IMR-90 (cell line): ENCODE measurements at regions not wholly inside any gene's neighbourhood (a gene's known extent, or its start where the extent isn't known, plus 50 kb on each side); places are given as distances from the start of the nearest gene placed in this dataset.

Experiments
- ATAC-seq: fragments of 200-7000 bp; cut with Tn5 transposase; 2 replicates; pipeline ENCODE4 v1.9.1; 2020; ENCODE audit warnings: low read depth, mild to moderate bottlenecking, moderate library complexity
- BruUV-seq: library from RNA; stranded (reverse); fragments of 400-500 nt; replicated peaks from 2 replicates; lab custom pipeline; 2021; lab: Mats Ljungman, UMichigan
- CTCF ChIA-PET: fragments of 300-600 bp; formaldehyde crosslinking; extraction: SDS; loops from one replicate; lab custom pipeline; 2021; ENCODE audit warnings: antibody characterized with exemption; lab: Yijun Ruan, JAX
- POLR2A ChIA-PET: fragments of 300-600 bp; sonication (Branson Sonifier 250); formaldehyde crosslinking; loops from one replicate; lab custom pipeline; 2022; ENCODE audit warnings: antibody characterized with exemption; ENCODE audit not compliant: unreplicated experiment; lab: Charles Lee
- DNase-seq: peaks from one replicate; pipeline ENCODE4 v3.0.0; 2013
- H2AFZ ChIP-seq: replicated peaks from 2 replicates; pipeline ENCODE3; 2013; ENCODE audit warnings: low read length, mild to moderate bottlenecking; ENCODE audit not compliant: poor library complexity
- H2AK5ac ChIP-seq: 2 replicates; pipeline ENCODE4 v1.6.1; 2013; ENCODE audit warnings: low read depth, low read length, inconsistent platforms
- H2AK9ac ChIP-seq: replicated peaks from 2 replicates; pipeline ENCODE3; 2013; ENCODE audit warnings: mild to moderate bottlenecking, low read depth, low read length, moderate library complexity; ENCODE audit not compliant: poor library complexity
- H2BK120ac ChIP-seq: 2 replicates; pipeline ENCODE4 v1.6.1; 2013; ENCODE audit warnings: low read depth, low read length, inconsistent platforms
- H2BK15ac ChIP-seq: 3 replicates; pipeline ENCODE4 v1.6.1; 2013; ENCODE audit warnings: low read depth, low read length, inconsistent platforms
- H2BK20ac ChIP-seq: 2 replicates; pipeline ENCODE4 v1.6.1; 2013; ENCODE audit warnings: low read depth, mild to moderate bottlenecking, inconsistent platforms, low read length, moderate library complexity
- H2BK5ac ChIP-seq: 2 replicates; pipeline ENCODE4 v1.6.1; 2013; ENCODE audit warnings: mild to moderate bottlenecking, low read depth, low read length, inconsistent platforms; ENCODE audit not compliant: poor library complexity, severe bottlenecking
- H3K14ac ChIP-seq: replicated peaks from 2 replicates; pipeline ENCODE4 v1.6.1; 2013; ENCODE audit warnings: low read depth, low read length, inconsistent platforms
- H3K18ac ChIP-seq: 2 replicates; pipeline ENCODE4 v1.6.1; 2013; ENCODE audit warnings: low read depth, low read length, control low read depth
- H3K23ac ChIP-seq: 2 replicates; pipeline ENCODE4 v1.6.1; 2013; ENCODE audit warnings: low read depth, low read length, inconsistent platforms
- H3K27ac ChIP-seq: 2 replicates; pipeline ENCODE4 v1.5.1; 2013; ENCODE audit warnings: mild to moderate bottlenecking, control low read depth, low read length; ENCODE audit not compliant: insufficient read depth
- H3K27me3 ChIP-seq: 2 replicates; pipeline ENCODE4 v1.6.1; 2013; ENCODE audit warnings: low read length; ENCODE audit not compliant: control insufficient read depth, insufficient read depth
- H3K36me3 ChIP-seq: 2 replicates; pipeline ENCODE4 v1.6.1; 2013; ENCODE audit warnings: low read length, mixed read lengths; ENCODE audit not compliant: control insufficient read depth, insufficient read depth
- H3K4ac ChIP-seq: 2 replicates; pipeline ENCODE4 v1.6.1; 2013; ENCODE audit warnings: low read depth, low read length, inconsistent platforms
- H3K4me1 ChIP-seq: 2 replicates; pipeline ENCODE4 v1.6.1; 2013; ENCODE audit warnings: low read length, mixed read lengths; ENCODE audit not compliant: control insufficient read depth, insufficient read depth
- H3K4me2 ChIP-seq: 2 replicates; pipeline ENCODE4 v1.6.1; 2013; ENCODE audit warnings: low read depth, mild to moderate bottlenecking, control low read depth, low read length, moderate library complexity
- H3K4me3 ChIP-seq: 2 replicates; pipeline ENCODE4 v1.5.1; 2013; ENCODE audit warnings: low read depth, mild to moderate bottlenecking, control low read depth, low read length, moderate library complexity; ENCODE audit not compliant: insufficient read depth
- H3K56ac ChIP-seq: 2 replicates; pipeline ENCODE4 v1.6.1; 2013; ENCODE audit warnings: low read length, inconsistent platforms; ENCODE audit not compliant: insufficient read depth; ENCODE audit errors: extremely low read depth
- H3K79me1 ChIP-seq, 2 experiments: 2 replicates each; pipeline ENCODE4 v1.6.1; 2013; ENCODE audit warnings: low read length in 2 of 2, inconsistent platforms in 1 of 2, low read depth in 1 of 2
- H3K9ac ChIP-seq: 2 replicates; pipeline ENCODE4 v1.6.1; 2013; ENCODE audit warnings: low read depth, low read length, control low read depth
- H3K9me1 ChIP-seq: 2 replicates; pipeline ENCODE4 v1.6.1; 2013; ENCODE audit warnings: low read length, inconsistent platforms; ENCODE audit not compliant: insufficient read depth
- H3K9me3 ChIP-seq: 2 replicates; pipeline ENCODE4 v1.6.1; 2013; ENCODE audit warnings: low read length; ENCODE audit not compliant: control insufficient read depth, insufficient read depth
- H4K20me1 ChIP-seq: 2 replicates; pipeline ENCODE4 v1.6.1; 2013; ENCODE audit warnings: low read length, inconsistent platforms; ENCODE audit not compliant: insufficient read depth
- H4K5ac ChIP-seq: 2 replicates; pipeline ENCODE4 v1.6.1; 2013; ENCODE audit warnings: mild to moderate bottlenecking, low read depth, low read length, control low read depth
- H4K8ac ChIP-seq, 2 experiments: 2 replicates each; pipeline ENCODE4 v1.6.1; 2013; ENCODE audit warnings: low read depth in 2 of 2, low read length in 2 of 2, control low read depth in 1 of 2, inconsistent platforms in 1 of 2
- H4K91ac ChIP-seq: 2 replicates; pipeline ENCODE4 v1.6.1; 2013; ENCODE audit warnings: low read depth, low read length, inconsistent platforms; ENCODE audit not compliant: insufficient read depth
- CEBPB ChIP-seq: IDR thresholded peaks from 2 replicates; pipeline ENCODE4 v1.6.1; 2012; ENCODE audit warnings: low read depth, low read length, improper control_type of control experiment
- CHD1 ChIP-seq: IDR thresholded peaks from 2 replicates; pipeline ENCODE4 v1.6.1; 2012; ENCODE audit warnings: low read depth, low read length, improper control_type of control experiment
- FOS ChIP-seq: fragments of 150-350 bp; IDR thresholded peaks from 2 replicates; pipeline ENCODE4 v1.6.1; 2016; ENCODE audit warnings: low read depth, low read length
- MAFK ChIP-seq: IDR thresholded peaks from 2 replicates; pipeline ENCODE4 v1.6.1; 2012; ENCODE audit warnings: low read depth, low read length, improper control_type of control experiment
- MXI1 ChIP-seq: IDR thresholded peaks from 2 replicates; pipeline ENCODE4 v1.6.1; 2012; ENCODE audit warnings: low read depth, mild to moderate bottlenecking, low read length, moderate library complexity, borderline replicate concordance
- NFE2L2 ChIP-seq: fragments of 150-350 bp; IDR thresholded peaks from 2 replicates; pipeline ENCODE4 v1.6.1; 2016; ENCODE audit warnings: low read depth, mild to moderate bottlenecking, low read length
- RAD21 ChIP-seq: IDR thresholded peaks from 2 replicates; pipeline ENCODE4 v1.6.1; 2012; ENCODE audit warnings: low read length, improper control_type of control experiment
- RFX5 ChIP-seq: IDR thresholded peaks from 2 replicates; pipeline ENCODE4 v1.8.0; 2012; ENCODE audit warnings: low read depth, mild to moderate bottlenecking, low read length, moderate library complexity
- SMC3 ChIP-seq: fragments of 150-350 bp; IDR thresholded peaks from 2 replicates; pipeline ENCODE4 v1.6.1; 2016; ENCODE audit warnings: low read depth, mild to moderate bottlenecking, antibody characterized with exemption, low read length, moderate library complexity
- WGBS, 2 experiments: methylation state at CpG; one replicate each; pipeline versions ENCODE4 v1.1.5 to v1.1.7; 2013; ENCODE audit warnings: missing lambda C conversion rate in 2 of 2; ENCODE audit not compliant: insufficient read length in 1 of 2; ENCODE audit errors: extremely low coverage in 2 of 2; 5-methylcytosine and 5-hydroxymethylcytosine counted together
- dilution Hi-C: fragments of 300-500 bp; cut with HindIII; formaldehyde crosslinking; loops from one replicate; pipeline ENCODE4 v1.14.3; 2018; ENCODE audit warnings: low sequenced_read_pairs; ENCODE audit not compliant: unreplicated experiment
- in situ Hi-C: fragments of 300-500 bp; cut with MboI; formaldehyde crosslinking; loops from 3 replicates; pipeline ENCODE4 v1.14.3; 2019; ENCODE audit warnings: low sequenced_read_pairs, inconsistent platforms, mixed read lengths
- intact Hi-C: fragments of 100-400 bp; cut with micrococcal nuclease; formaldehyde crosslinking; loops from 2 replicates; pipeline ENCODE4 v1.10.0; 2022
- TF ChIP-seq, protein P1 (sequence below): fragments of 150-350 bp; IDR thresholded peaks from 2 replicates; pipeline ENCODE4 v1.6.1; 2016; ENCODE audit warnings: low read depth, mild to moderate bottlenecking, low read length, moderate library complexity, borderline replicate concordance

DNA sequence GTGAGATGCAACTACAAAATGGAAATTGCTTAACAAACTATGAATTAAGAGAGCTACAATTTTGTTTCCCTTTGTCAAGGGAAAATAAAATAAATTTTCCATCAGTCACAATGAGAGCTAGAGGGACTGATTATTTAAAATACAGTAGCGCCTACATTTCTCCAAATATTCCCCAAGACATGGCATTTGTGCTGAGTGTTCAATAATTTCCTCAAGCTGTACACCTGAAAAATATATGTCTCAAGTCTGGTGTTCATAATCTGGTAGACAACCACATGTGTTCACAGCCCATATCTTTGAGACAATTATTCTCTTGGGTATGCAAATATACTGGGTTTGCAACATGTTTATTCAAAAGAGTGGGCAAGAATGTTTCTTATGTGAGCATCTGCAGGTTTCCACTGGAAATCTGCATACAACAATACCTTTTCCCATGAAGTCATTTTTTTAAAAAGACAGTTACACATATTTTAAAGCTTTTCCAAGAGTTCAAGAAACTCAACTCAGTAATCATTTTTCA is 240.1 kb upstream of the VRK2 start:
- Histone ChIP-seq H2AK9ac (no peak overlapping the region), H3K36me3 (no peaks in the 10 kb centered on the region), H4K20me1 (no peaks in the 10 kb centered on the region), H3K9ac (no peak overlapping the region), H3K27me3 (no peaks in the 10 kb centered on the region), H2AFZ (no peak overlapping the region), H3K18ac (no peak overlapping the region), H2AK5ac (no peak overlapping the region), H2BK120ac (no peak overlapping the region), H4K8ac (no peak overlapping the region), H4K5ac (no peak overlapping the region), H2BK5ac (no peak overlapping the region), H3K9me1 (no peaks in the 10 kb centered on the region), H3K56ac (no peak overlapping the region), H2BK20ac (no peak overlapping the region), H4K91ac (no peak overlapping the region), H3K4me3 (no peak overlapping the region), H3K14ac (no peak overlapping the region), H3K4ac (no peak overlapping the region), H3K4me1 (no peaks in the 10 kb centered on the region), H3K79me1 (no peaks in the 10 kb centered on the region), H3K23ac (no peak overlapping the region), H3K9me3 (no peaks in the 10 kb centered on the region), H3K4me2 (no peak overlapping the region), H3K27ac (no peak overlapping the region), H2BK15ac (no peak overlapping the region)
- ATAC-seq: no peak
- no CpG with 5 or more reads among the region's 1 CpG for WGBS, 2 experiments
- ChIA-PET CTCF (no interaction called here), POLR2A (no interaction called here)
- in situ Hi-C loops (no loop called here), dilution Hi-C loops (no loop called here), intact Hi-C loops (no loop called here)
- no peak for DNase-seq
- no peak for TF ChIP-seq MXI1
- no peak for TF ChIP-seq CHD1
- no peak for TF ChIP-seq RAD21
- TF ChIP-seq RFX5: no peak
- no peak for TF ChIP-seq NFE2L2
- TF ChIP-seq, protein P1, sequence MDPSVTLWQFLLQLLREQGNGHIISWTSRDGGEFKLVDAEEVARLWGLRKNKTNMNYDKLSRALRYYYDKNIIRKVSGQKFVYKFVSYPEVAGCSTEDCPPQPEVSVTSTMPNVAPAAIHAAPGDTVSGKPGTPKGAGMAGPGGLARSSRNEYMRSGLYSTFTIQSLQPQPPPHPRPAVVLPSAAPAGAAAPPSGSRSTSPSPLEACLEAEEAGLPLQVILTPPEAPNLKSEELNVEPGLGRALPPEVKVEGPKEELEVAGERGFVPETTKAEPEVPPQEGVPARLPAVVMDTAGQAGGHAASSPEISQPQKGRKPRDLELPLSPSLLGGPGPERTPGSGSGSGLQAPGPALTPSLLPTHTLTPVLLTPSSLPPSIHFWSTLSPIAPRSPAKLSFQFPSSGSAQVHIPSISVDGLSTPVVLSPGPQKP: no peak
- TF ChIP-seq FOS: no peak
- no peak for TF ChIP-seq SMC3
- no peak for TF ChIP-seq CEBPB
- TF ChIP-seq MAFK: no peak
- no TSS peak for BruUV-seq
